HUES48 (cell line): ENCODE measurements at regions not wholly inside any gene's neighbourhood (a gene's known extent, or its start where the extent isn't known, plus 50 kb on each side); places are given as distances from the start of the nearest gene placed in this dataset.

Experiments
- H3K27ac ChIP-seq: one replicate; pipeline ENCODE4 v1.7.0; 2013; ENCODE audit warnings: low read depth, low read length, inconsistent platforms
- H3K27me3 ChIP-seq: 2 replicates; pipeline ENCODE4 v1.6.1; 2013; ENCODE audit warnings: mild to moderate bottlenecking, low read length; ENCODE audit not compliant: control insufficient read depth, insufficient read depth
- H3K36me3 ChIP-seq: 2 replicates; pipeline ENCODE4 v1.6.1; 2013; ENCODE audit warnings: low read length; ENCODE audit not compliant: control insufficient read depth, insufficient read depth
- H3K4me1 ChIP-seq: 2 replicates; pipeline ENCODE4 v1.6.1; 2013; ENCODE audit warnings: mild to moderate bottlenecking, low read length; ENCODE audit not compliant: control insufficient read depth, insufficient read depth
- H3K4me3 ChIP-seq: 2 replicates; pipeline ENCODE4 v1.5.1; 2013; ENCODE audit warnings: mild to moderate bottlenecking, low read depth, low read length
- H3K9ac ChIP-seq: 2 replicates; pipeline ENCODE4 v1.6.1; 2013; ENCODE audit warnings: mild to moderate bottlenecking, low read depth, low read length, moderate library complexity
- H3K9me3 ChIP-seq: 2 replicates; pipeline ENCODE4 v1.6.1; 2013; ENCODE audit warnings: low read length; ENCODE audit not compliant: control insufficient read depth, insufficient read depth

GRCh38 chr7:81327468-81328266, 408.8 kb upstream of the SEMA3C start:
- H3K27me3 ChIP-seq, result no peaks in the 10 kb centered on the region
- H3K9me3 ChIP-seq, result no peaks in the 10 kb centered on the region
- no peak overlapping the region for H3K9ac ChIP-seq
- H3K4me1 ChIP-seq, result no peaks in the 10 kb centered on the region
- no peak overlapping the region for H3K27ac ChIP-seq
- no peaks in the 10 kb centered on the region for H3K36me3 ChIP-seq
- no peak overlapping the region for H3K4me3 ChIP-seq

- no peak overlapping the region for H3K4me3 ChIP-seq
- H3K27ac ChIP-seq, result peak overlapping the region; percentile 31
- H3K36me3 ChIP-seq, result no peaks in the 10 kb centered on the region
- no peak overlapping the region for H3K9ac ChIP-seq
- H3K27me3 ChIP-seq, result no peaks in the 10 kb centered on the region
- no peaks in the 10 kb centered on the region for H3K9me3 ChIP-seq
- H3K4me1 ChIP-seq, result no peaks in the 10 kb centered on the region
These were observed 403.1 kb upstream of the SEMA3C start for GRCh38 chr7:81321949-81322348.

GRCh38 chr7:81317741-81318140, 398.9 kb upstream of the SEMA3C start:
- H3K36me3 ChIP-seq, result no peaks in the 10 kb centered on the region
- no peak overlapping the region for H3K27ac ChIP-seq
- H3K9ac ChIP-seq, result no peak overlapping the region
- H3K9me3 ChIP-seq, result no peaks in the 10 kb centered on the region
- H3K27me3 ChIP-seq, result no peaks in the 10 kb centered on the region
- H3K4me3 ChIP-seq, result no peak overlapping the region
- H3K4me1 ChIP-seq, result no peaks in the 10 kb centered on the region

- H3K27ac ChIP-seq, result no peak overlapping the region
- H3K36me3 ChIP-seq, result no peaks in the 10 kb centered on the region
- no peaks in the 10 kb centered on the region for H3K9me3 ChIP-seq
- H3K4me3 ChIP-seq, result no peak overlapping the region
- no peaks in the 10 kb centered on the region for H3K27me3 ChIP-seq
- no peak overlapping the region for H3K9ac ChIP-seq
- peaks cover 8% of the 10 kb centered on the region; the same call in 1 of the 2 replicates for H3K4me1 ChIP-seq
These were observed 389.9 kb upstream of the SEMA3C start for GRCh38 chr7:81308643-81309322.

GRCh38 chr7:81301815-81302214, 383.0 kb upstream of the SEMA3C start:
- H3K36me3 ChIP-seq, result no peaks in the 10 kb centered on the region

GRCh38 chr7:81300753-81301152, 381.9 kb upstream of the SEMA3C start:
- Histone ChIP-seq H3K27ac (no peak overlapping the region), H3K27me3 (no peaks in the 10 kb centered on the region), H3K36me3 (no peaks in the 10 kb centered on the region), H3K9ac (no peak overlapping the region), H3K9me3 (no peaks in the 10 kb centered on the region), H3K4me1 (0 out of 2 replicates have a peak, but pooled peaks cover 8% of the 10 kb centered on the region), H3K4me3 (no peak overlapping the region)

More at GRCh38 chr7:81301815-81302214, 383.0 kb upstream of the SEMA3C start:
- no peaks in the 10 kb centered on the region for H3K27me3 ChIP-seq
- H3K4me1 ChIP-seq, result 0 out of 2 replicates have a peak, but pooled peaks cover 8% of the 10 kb centered on the region
- H3K27ac ChIP-seq, result no peak overlapping the region
- no peak overlapping the region for H3K4me3 ChIP-seq
- no peaks in the 10 kb centered on the region for H3K9me3 ChIP-seq
- H3K9ac ChIP-seq, result no peak overlapping the region

- no peak overlapping the region for H3K27ac ChIP-seq
- no peak overlapping the region for H3K4me3 ChIP-seq
- no peak overlapping the region for H3K9ac ChIP-seq
- no peaks in the 10 kb centered on the region for H3K9me3 ChIP-seq
- H3K36me3 ChIP-seq, result no peaks in the 10 kb centered on the region
- H3K27me3 ChIP-seq, result no peaks in the 10 kb centered on the region
- 0 out of 2 replicates have a peak, but pooled peaks cover 8% of the 10 kb centered on the region for H3K4me1 ChIP-seq
These were observed 380.9 kb upstream of the SEMA3C start for GRCh38 chr7:81299711-81300110.

GRCh38 chr7:81298951-81299666, 380.3 kb upstream of the SEMA3C start:
- Histone ChIP-seq H3K9me3 (no peaks in the 10 kb centered on the region), H3K9ac (no peak overlapping the region), H3K4me3 (no peak overlapping the region), H3K36me3 (no peaks in the 10 kb centered on the region), H3K27ac (no peak overlapping the region), H3K4me1 (0 out of 2 replicates have a peak, but pooled peaks cover 8% of the 10 kb centered on the region), H3K27me3 (no peaks in the 10 kb centered on the region)

- Histone ChIP-seq H3K4me1 (0 out of 2 replicates have a peak, but pooled peaks cover 8% of the 10 kb centered on the region), H3K27ac (no peak overlapping the region), H3K9ac (no peak overlapping the region), H3K4me3 (no peak overlapping the region), H3K9me3 (no peaks in the 10 kb centered on the region), H3K27me3 (no peaks in the 10 kb centered on the region), H3K36me3 (no peaks in the 10 kb centered on the region)
These were observed 378.5 kb upstream of the SEMA3C start for GRCh38 chr7:81297317-81297716.

- Histone ChIP-seq H3K4me1 (0 out of 2 replicates have a peak, but pooled peaks cover 8% of the 10 kb centered on the region), H3K27ac (no peak overlapping the region)
These were observed 377.9 kb upstream of the SEMA3C start for GRCh38 chr7:81296726-81297125.

More at GRCh38 chr7:81296726-81297125, 377.9 kb upstream of the SEMA3C start:
- Histone ChIP-seq H3K36me3 (no peaks in the 10 kb centered on the region), H3K9me3 (no peaks in the 10 kb centered on the region), H3K4me3 (no peak overlapping the region), H3K9ac (no peak overlapping the region), H3K27me3 (no peaks in the 10 kb centered on the region)
